Endodermal cell (in vitro differentiated cells): ENCODE measurements at regions not wholly inside any gene's neighbourhood (a gene's known extent, or its start where the extent isn't known, plus 50 kb on each side); places are given as distances from the start of the nearest gene placed in this dataset.
"Not testable (repeated sequence)": the region's sequence is repeated elsewhere in the genome, so short reads cannot be mapped to it uniquely, and the experiment has no call there.

Experiments used
- DNase-seq: peaks from one replicate; pipeline ENCODE4 v3.0.0-alpha.2; 2017
- H3K27ac ChIP-seq: 2 replicates; pipeline ENCODE4 v1.5.1; 2013; ENCODE audit warnings: mild to moderate bottlenecking, low read depth, low read length, moderate library complexity
- H3K27me3 ChIP-seq: 2 replicates; pipeline ENCODE4 v1.6.1; 2013; ENCODE audit warnings: mild to moderate bottlenecking, low read length, moderate library complexity; ENCODE audit not compliant: insufficient read depth, control insufficient read depth, poor library complexity, severe bottlenecking
- H3K36me3 ChIP-seq: 2 replicates; pipeline ENCODE4 v1.7.0; 2013; ENCODE audit warnings: mild to moderate bottlenecking, low read length, moderate library complexity; ENCODE audit not compliant: control insufficient read depth, insufficient read depth
- H3K4me1 ChIP-seq: one replicate; pipeline ENCODE4 v1.7.0; 2013; ENCODE audit warnings: low read length; ENCODE audit not compliant: control insufficient read depth, insufficient read depth
- H3K4me3 ChIP-seq: 2 replicates; pipeline ENCODE4 v1.5.1; 2013; ENCODE audit warnings: mild to moderate bottlenecking, low read length, moderate library complexity
- H3K9ac ChIP-seq: 2 replicates; pipeline ENCODE4 v1.6.1; 2013; ENCODE audit warnings: mild to moderate bottlenecking, low read length, moderate library complexity; ENCODE audit not compliant: poor library complexity, severe bottlenecking; ENCODE audit errors: extremely low read depth
- H3K9me3 ChIP-seq: 2 replicates; pipeline ENCODE4 v1.6.1; 2013; ENCODE audit warnings: mild to moderate bottlenecking, low read length, moderate library complexity; ENCODE audit not compliant: control insufficient read depth
- H3K27ac Mint-ChIP-seq: 2 replicates; pipeline ENCODE4 v1.8.0; 2020; ENCODE audit warnings: mixed read lengths
- H3K27me3 Mint-ChIP-seq: 2 replicates; pipeline ENCODE4 v1.8.0; 2021; ENCODE audit warnings: mild to moderate bottlenecking, mixed read lengths; ENCODE audit not compliant: insufficient read depth
- H3K36me3 Mint-ChIP-seq: 2 replicates; pipeline ENCODE4 v1.8.0; 2020; ENCODE audit warnings: low read depth, mixed read lengths
- H3K4me1 Mint-ChIP-seq: 2 replicates; pipeline ENCODE4 v1.8.0; 2020; ENCODE audit warnings: mixed read lengths
- H3K4me3 Mint-ChIP-seq: 2 replicates; pipeline ENCODE4 v1.8.0; 2020; ENCODE audit warnings: mild to moderate bottlenecking, moderate library complexity, mixed read lengths
- H3K9me3 Mint-ChIP-seq: 2 replicates; pipeline ENCODE4 v1.8.0; 2020; ENCODE audit warnings: mild to moderate bottlenecking, mixed read lengths
- CTCF ChIP-seq: fragments of 200-600 bp; sonication (generic); conservative IDR thresholded peaks from 2 replicates; pipeline ENCODE4 v1.5.0; 2021; ENCODE audit warnings: antibody characterized with exemption, mild to moderate bottlenecking
- WGBS, 2 experiments: methylation state at CpG; one replicate each; pipeline versions ENCODE4 v1.1.5 to v1.1.7; 2013; ENCODE audit warnings: missing lambda C conversion rate in 2 of 2, mixed read lengths in 1 of 2; ENCODE audit not compliant: insufficient coverage in 1 of 2, insufficient read length in 1 of 2; 5-methylcytosine and 5-hydroxymethylcytosine counted together

DNA sequence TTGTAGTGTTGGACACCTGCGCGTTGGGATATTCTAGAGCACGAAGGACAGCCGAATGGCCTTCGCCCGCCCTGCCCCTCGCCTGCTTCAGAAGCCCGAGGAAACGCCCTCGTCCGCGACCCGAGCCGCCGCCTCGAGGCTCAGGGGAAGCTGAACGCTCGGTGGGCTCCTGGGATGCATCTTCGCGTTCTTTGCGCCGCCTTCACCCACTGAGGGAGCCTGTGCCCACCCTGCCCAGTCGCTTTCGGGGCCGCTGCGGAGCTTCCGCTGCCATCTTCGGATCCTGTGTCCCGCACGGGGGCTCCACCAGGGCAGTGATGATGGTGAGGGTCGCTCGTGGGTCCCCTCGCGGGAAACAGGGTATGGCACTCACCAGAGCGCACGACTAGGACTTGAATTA, 61.8 kb upstream of the NBPF20 start:
- H3K9me3 ChIP-seq, H3K27ac ChIP-seq, H3K4me1 Mint-ChIP-seq, H3K4me3 Mint-ChIP-seq, H3K27ac Mint-ChIP-seq, H3K27me3 Mint-ChIP-seq, H3K36me3 Mint-ChIP-seq, H3K4me3 ChIP-seq, H3K4me1 ChIP-seq, H3K36me3 ChIP-seq, DNase-seq, H3K9ac ChIP-seq, H3K9me3 Mint-ChIP-seq: not testable (repeated sequence)
- peaks cover 23% of the 10 kb centered on the region for H3K27me3 ChIP-seq
- WGBS, 2 experiments = 19 to 20% methylated on average over 1 to 26 of the region's 36 CpGs

GRCh38 chr1:145484257-145484656, 58.9 kb upstream of the NBPF20 start:
- not testable (repeated sequence) for H3K4me3 ChIP-seq, H3K4me3 Mint-ChIP-seq, H3K4me1 Mint-ChIP-seq, H3K27ac ChIP-seq, H3K9me3 ChIP-seq, H3K9me3 Mint-ChIP-seq, H3K36me3 ChIP-seq, H3K9ac ChIP-seq, H3K27ac Mint-ChIP-seq, H3K27me3 Mint-ChIP-seq, DNase-seq, H3K36me3 Mint-ChIP-seq, H3K4me1 ChIP-seq
- 94% methylated on average over 2 of the region's 4 CpGs; no CpG with 5 or more reads in 1 of the 2 experiments for WGBS, 2 experiments
- peaks cover 23% of the 10 kb centered on the region for H3K27me3 ChIP-seq

- peaks cover 23% of the 10 kb centered on the region for H3K27me3 ChIP-seq
- H3K27ac Mint-ChIP-seq, H3K9me3 ChIP-seq, H3K4me1 Mint-ChIP-seq, H3K9ac ChIP-seq, H3K9me3 Mint-ChIP-seq, H3K36me3 ChIP-seq, H3K27ac ChIP-seq, H3K27me3 Mint-ChIP-seq, H3K36me3 Mint-ChIP-seq, H3K4me3 Mint-ChIP-seq, H3K4me1 ChIP-seq, H3K4me3 ChIP-seq: not testable (repeated sequence)
- 47 to 69% methylated on average over 2 to 6 of the region's 8 CpGs for WGBS, 2 experiments
- peak; percentile 20 for DNase-seq
These were observed 56.9 kb upstream of the NBPF20 start for GRCh38 chr1:145482214-145482860.

- peak overlapping the region; percentile 72 for H3K4me3 Mint-ChIP-seq
- H3K4me1 ChIP-seq, H3K4me1 Mint-ChIP-seq, H3K27ac Mint-ChIP-seq, H3K36me3 Mint-ChIP-seq, H3K27me3 ChIP-seq, H3K9me3 Mint-ChIP-seq, H3K9ac ChIP-seq, H3K36me3 ChIP-seq, H3K27ac ChIP-seq, H3K9me3 ChIP-seq: not testable (repeated sequence)
- DNase-seq = peak; percentile 39
- H3K4me3 ChIP-seq = peak overlapping the region; percentile 58
- 0% methylated on average over 24 of the region's 25 CpGs; no CpG with 5 or more reads in 1 of the 2 experiments for WGBS, 2 experiments
- peaks cover 13% of the 10 kb centered on the region for H3K27me3 Mint-ChIP-seq
These were observed 50.6 kb upstream of the NBPF20 start for GRCh38 chr1:145475962-145476361.

DNA sequence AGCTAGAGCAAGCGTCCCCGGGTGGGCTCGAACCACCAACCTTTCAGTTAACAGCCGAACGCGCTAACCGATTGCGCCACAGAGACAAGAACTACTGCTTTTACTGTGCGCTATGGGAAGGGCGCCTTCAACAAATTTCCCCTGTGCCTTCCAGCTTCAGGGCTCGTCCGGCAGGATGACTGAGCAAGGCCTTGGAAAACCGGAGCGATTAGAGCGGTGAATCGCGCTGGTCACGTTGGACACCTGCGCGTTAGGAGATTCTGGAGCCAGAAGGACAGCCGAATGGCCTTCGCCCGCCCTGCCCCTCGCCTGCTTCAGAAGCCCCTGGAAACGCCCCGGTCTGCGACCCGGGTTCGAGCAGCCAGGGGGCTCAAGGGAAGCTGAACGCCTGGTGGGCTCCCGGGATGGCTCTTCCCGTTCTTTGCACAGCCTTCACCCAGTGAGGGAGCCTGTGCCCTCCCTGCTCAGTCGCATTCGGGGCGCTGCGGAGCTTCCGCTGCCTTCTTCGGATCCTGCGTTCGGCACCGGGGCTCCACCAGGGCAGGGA, 50.0 kb upstream of the NBPF20 start:
- Mint-ChIP-seq H3K4me3 (peak overlapping the region; percentile 72), H3K27me3 (peaks cover 13% of the 10 kb centered on the region), H3K27ac (peak overlapping the region; percentile 64)
- not testable (repeated sequence) for H3K9me3 Mint-ChIP-seq, H3K27ac ChIP-seq, H3K36me3 Mint-ChIP-seq, H3K9ac ChIP-seq, H3K27me3 ChIP-seq, H3K4me1 ChIP-seq, H3K4me1 Mint-ChIP-seq, H3K9me3 ChIP-seq, H3K36me3 ChIP-seq
- peak; percentile 81 for DNase-seq
- H3K4me3 ChIP-seq = peak overlapping the region; percentile 58
- TF ChIP-seq CTCF = peak; percentile 24
- 4% methylated on average over 26 of the region's 41 CpGs; no CpG with 5 or more reads in 1 of the 2 experiments for WGBS, 2 experiments
